Stimulated activated CD4-positive, alpha-beta T cell treated with anti-CD3 and anti-CD28 coated beads, Interleukin-4, amount 100 ng/mL, for 48 hours (primary cell): ENCODE measurements at regions not wholly inside any gene's neighbourhood (a gene's known extent, or its start where the extent isn't known, plus 50 kb on each side); places are given as distances from the start of the nearest gene placed in this dataset.
"Not testable (repeated sequence)": the region's sequence is repeated elsewhere in the genome, so short reads cannot be mapped to it uniquely, and the experiment has no call there.

Experiments
- DNase-seq, 2 donors: peaks; one replicate each; pipeline ENCODE4 v3.0.0-alpha.2; 2020; ENCODE audit warnings: low read depth in 2 of 2

DNA sequence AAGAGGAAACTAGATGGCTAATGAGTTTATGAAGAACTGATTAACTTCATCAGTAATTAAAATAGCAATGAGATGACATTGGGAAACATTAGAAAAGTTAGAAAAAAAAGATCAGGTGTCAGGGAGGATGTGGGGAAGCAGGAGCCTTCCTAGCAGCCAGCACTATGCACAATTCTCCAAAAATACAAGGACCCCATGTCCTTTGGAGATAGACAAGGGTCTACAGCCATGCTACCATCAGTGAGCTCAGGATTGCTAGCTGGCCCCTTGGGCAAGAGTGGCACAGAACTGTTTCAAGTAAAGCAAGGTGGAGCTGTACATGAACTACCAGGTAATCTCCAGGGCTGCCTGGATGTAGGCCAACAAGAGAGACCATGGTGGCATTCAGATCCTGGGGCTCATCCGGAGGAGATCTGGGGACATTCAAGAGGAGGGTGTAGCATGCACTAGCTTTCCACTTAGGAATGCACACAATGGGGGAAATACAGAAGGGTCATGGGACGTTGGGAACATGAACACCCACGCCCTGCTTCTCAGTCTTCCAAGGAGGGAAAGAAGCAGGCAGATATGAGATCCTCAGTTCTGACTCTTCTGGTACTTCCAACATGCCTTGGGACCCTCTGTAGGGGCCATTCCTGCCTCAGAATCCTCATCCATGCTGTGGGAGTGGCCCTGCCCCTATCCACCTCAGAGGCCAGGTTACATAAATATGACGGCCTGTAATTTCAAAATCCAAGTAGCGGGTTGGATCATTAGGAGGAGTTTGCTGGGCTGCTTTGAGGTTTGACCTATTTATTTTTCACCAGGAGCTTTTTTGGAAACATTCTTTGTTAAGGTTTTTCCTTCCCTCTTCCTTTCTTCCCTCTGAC lies 82.2 kb upstream of the HABP2 start:
- DNase-seq = no peak

DNA sequence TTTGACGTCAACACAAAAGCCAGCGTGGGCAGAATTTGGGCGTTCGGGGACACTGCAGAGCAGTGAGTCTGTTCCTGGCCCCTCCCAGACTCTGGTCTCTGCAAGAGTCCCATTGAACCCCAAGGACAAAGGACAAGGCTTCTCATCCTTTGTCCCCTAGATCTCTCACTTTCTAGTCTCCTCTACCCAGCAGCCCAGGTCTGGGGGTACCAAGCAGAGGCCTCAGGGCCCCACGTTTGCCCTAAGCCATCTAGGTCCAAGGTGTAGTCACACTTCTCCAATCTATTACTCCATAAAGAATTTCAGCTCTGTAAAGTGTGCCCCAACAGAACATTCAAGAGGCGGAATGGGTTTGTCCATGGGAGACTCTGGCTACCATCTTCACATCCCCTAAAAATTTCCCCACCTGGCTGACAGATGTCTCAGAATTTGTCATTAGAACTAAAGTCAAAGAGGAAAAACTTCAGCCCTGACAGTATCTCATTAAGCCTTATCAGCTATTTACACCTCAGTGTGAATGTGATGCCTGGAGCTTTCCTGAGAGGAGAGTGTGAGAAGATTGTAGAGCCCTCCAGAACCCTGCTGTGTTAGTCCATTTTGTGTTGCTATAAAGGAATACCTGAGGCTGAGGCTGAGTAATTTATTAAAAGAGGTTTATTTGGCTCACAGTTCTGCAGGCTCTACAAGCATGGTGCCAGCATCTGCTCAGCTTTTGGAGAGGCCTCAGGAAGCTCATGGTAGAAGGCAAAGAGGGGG lies 81.4 kb upstream of the HABP2 start:
- DNase-seq = no peak

DNA sequence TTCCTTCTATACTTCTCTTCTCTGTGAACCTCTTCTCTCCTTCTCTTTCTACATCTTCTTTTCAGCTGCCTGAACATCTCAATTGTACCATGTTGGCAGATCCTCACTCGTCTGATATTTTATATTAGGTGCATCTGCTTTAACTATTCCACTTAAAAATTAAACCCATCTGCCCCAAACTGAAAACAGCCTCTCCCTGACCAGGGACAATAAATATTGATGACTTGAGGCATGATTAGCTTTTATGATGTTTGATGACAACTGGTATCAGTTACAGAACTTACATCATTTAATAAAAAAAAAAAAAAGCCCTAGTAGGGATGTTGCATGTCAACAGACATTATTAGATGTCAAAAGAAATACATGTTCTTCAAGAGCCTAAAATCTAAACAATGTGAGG lies 79.8 kb upstream of the HABP2 start:
- no peak for DNase-seq

DNA sequence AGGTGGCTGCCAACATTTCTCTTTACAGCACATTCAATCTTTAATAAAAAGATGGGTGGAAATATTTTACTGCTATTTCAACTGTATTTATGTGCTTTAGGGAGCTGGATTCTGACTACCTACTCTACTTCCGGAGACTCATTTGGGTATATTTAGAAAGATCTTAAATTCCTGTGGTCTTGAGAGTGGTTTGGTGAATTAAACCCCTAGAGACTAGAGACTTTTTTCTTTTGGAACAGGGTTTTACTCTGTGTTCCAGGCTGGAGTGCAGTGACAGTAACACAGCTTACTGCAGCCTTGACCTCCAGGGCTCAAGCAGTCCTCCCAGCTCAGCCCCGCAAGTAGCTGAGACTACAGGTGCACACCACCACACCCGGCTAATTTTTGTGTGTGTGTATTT lies 79.0 kb upstream of the HABP2 start:
- no peak for DNase-seq

DNA sequence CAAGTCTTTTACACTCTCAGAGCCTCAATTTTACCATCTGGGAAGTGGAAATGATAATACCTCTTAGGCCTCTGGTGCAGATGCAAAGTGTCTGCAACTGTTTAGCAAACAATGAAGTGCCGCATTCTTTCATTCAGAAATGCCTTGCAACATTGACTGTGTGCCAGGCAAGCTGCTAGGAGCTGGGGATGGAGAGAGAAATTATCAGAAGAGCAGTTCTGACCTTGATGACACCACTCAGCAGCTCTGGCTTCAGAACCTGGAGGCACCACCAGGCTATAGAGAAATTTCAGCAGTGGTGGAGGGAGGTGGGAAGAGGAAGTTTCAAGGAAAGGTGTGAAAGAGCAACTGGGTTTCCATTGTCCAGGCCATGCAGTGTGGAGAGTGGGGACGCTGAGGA lies 78.1 kb upstream of the HABP2 start:
- no peak for DNase-seq

DNA sequence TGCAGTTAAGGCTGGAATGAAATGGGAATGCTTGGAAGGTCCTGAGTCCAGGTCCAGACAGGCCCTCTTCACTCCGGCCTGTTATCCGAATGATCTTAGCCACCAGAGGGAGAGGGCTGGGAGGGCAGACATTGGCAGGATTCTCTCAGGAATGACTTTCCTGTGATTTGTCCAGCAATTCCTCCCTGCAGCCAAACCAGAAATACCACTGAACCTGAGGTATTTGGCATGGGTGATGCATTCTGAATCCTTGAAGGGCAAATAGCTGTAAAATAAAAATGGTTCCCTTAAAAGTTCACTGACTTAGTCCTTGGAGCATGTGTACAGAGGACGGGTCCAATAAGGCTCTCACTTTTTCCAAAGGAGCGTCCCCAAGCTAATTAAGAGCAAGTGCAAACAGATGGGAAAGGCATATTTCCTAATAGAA lies 77.5 kb upstream of the HABP2 start:
- DNase-seq = no peak

DNA sequence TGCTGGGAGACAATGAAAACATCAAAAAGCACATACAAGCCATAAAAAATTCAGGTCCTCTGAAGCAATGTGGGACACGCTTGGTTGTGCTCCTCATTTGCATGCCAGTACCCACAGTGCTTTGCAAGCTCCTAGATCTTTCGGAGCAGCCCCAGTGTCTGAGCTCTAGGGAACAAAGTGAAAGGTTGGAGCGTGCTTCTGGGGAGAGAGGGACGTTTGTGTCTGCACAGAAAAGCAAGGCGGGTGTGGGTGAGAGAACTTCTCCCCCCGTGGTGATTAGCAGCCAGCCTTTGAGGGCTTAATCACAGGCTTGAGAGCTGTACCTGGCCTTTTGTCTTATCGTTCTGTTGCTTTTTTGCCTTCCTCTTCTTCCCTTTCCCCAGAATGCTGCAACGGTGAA lies 76.7 kb upstream of the HABP2 start:
- no peak for DNase-seq

DNA sequence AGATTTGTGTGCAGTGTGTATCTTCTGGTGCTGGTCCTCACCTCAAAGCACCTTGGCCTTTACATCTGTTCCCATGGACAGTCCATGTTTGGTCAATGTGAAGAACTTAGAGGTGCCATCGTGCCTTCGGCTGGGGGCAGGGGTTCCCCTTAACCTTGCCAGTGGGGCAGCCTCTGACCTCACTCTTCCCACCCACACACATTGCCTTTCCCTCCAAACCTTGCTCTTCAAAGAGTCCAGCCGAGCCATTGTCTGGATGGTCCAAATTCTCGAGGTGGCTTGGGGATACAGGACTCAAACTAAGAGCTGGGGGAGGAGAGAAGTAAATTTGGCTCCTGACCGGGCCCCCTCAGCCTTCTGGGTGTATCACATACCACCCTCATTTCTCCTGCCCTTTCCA lies 76.2 kb upstream of the HABP2 start:
- no peak for DNase-seq

DNA sequence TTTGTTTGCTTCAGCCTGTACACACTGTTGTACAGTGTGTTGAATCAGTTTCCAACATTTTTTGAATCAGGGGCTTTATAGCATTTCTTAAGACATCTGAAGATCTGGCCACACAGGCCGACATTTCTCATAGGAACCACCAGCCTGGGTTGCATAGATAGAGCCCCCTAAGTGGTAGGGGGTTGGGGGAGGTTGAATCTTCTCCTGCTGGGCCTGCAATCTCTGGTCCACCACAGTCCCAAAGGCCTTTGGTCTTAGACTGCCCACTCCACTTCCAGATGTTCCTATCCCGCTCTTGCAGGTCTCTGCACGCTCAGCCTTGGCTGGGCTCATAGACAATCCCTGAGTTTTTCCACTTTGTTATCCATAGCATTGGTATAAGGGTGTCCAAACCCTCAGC lies 75.4 kb upstream of the HABP2 start:
- DNase-seq = no peak

DNA sequence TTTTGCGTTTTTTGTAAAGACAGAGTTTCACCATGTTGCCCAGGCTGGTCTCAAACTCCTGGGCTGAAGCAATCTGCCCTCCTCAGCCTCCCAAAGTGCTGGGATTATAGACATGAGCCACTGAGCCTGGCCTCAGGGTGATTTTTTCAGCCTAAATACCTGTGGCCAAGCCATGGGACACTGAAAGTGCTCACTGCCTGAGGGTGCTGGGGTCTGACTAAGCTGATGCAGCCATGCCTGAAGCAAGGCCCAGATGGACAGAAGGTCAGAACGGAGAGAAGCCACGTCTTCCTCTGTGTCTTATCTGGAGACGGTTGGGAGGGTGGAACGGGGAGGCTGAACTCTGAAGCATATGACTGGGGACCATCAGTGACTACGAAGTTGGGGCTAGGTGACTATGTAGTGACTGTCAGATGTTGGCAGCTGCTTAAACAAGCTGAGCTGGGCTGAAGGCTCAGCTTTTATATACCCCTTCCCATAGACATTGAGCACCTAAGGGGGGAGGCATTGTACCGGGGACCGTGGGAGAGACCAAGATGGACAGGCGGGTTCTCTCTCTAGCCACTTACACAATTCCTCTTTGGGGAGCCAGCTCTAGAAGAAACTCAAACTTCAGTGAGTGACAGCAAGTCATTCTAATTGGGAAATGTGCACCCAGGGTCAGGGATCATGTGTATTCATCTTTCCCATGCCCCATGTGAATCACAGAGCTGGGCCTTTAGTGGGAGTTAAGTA lies 73.3 kb upstream of the HABP2 start:
- DNase-seq = no peak

DNA sequence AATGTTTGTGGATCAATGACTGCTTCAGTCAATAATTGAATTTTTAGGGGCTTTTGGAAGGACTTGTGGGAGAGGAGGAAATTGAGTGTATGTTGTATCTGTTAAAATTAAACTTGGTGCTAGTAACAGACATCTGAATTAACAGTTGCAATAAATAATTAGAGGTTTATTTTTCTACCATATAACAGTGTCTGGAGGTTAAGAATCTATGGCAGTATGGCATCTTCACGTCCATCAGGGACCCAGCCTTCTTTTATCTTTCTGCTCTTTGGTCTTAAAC lies 72.8 kb upstream of the HABP2 start:
- no peak for DNase-seq

DNA sequence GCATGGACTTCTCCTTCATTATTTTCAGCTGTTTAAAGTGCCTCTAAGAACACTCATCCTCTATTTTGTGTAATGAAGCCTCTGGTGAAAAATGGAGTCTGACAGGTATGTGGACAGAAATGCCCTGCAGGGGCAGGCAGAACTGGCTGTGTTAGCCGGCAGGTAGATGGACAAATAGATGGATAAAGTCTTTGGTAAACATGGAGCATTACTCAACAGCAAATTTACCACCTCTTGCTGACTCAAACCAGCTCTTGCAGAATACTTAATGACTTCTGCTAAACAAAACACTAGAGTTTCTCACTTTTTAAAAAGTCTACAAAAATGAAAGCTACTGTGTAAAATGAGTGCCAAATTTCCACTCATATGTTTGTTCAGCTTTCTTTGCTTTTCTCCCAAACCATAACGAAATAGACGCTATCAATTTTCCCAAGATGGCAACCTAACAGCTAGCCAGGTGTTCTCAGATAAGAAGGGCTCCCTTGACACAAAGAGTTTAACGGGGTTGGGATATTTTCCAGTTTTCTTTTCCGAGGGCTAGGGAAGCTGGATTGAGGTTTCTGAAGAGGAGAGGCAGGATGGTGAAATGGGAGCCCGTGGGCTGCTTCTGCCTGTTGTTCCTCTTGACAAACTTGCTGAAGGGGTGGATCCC lies 71.9 kb upstream of the HABP2 start:
- DNase-seq = no peak

DNA sequence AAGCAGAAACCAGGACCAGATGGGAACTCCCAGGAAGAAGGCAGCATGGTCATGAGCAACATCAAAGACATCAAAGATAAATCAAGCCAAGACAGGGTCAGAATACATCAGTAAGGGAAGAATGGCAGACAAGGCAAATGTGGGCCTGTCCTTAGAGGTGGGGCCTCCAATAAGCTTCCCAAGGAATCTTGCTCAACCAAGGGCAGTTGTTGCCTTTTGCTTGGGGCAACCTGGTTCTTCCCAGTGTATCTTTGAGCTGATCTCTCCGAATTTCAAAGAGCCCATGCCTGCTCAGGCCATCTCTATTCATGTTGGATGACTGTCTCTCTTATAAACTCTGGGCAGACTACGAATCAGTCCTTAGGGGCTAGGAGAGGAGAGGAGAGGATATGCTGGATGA lies 68.4 kb upstream of the HABP2 start:
- no peak for DNase-seq

DNA sequence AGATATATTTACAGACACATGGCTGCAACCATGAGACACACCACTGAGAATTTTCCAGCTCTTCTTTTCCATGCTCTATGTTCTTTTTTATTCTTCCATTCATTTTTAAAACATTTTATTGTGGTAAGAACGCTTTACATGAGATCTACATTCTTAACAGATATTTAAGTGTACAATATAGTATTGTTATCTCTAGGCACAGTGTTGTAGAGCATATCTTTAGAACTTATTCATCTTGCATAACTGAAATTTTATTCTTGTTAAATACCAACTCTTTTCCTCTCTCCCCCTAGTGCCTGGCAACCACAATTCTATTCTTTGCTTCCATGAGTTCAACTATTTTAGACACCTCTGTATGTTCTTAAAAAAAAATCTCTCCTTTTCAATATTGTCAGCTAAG lies 67.1 kb upstream of the HABP2 start:
- no peak for DNase-seq

DNA sequence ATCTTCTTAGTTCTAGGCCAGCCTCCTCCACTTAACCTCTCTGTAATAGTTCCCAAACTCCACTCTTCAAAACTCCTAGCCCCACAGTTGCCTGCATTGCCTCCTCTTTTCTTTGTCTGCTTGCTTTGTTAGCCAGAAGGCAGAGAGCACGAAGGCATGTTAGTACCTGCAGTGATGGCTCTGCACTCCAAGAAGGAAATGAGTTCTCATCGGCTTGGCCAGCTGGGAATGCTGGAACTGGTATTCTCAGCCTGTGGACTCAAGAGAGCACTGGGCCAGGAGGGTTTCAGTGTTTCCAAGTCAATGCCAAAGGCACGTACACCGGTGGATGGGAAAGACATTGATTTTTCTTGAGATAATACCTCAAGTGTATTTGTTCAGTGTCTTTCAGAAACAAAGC lies 66.3 kb upstream of the HABP2 start:
- no peak for DNase-seq

DNA sequence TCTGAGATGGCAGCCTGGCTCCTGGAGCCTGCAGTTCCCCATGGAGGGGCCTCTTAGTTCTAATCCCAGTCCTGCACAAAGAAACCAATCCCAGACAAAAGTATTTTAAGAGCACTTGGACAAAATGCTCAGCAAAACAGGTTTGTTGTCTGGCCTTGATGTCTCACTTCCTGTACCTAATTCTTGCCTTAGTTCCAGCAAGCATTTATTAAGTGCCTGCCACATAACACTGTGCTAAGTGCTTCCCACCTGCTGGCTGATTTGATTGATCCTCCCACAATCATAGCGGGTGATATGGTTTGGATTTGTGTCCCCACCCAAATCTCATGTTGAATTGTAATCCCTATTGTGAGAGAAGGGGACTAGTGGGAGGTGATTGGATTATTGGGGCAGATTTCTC lies 65.7 kb upstream of the HABP2 start:
- DNase-seq = no peak

DNA sequence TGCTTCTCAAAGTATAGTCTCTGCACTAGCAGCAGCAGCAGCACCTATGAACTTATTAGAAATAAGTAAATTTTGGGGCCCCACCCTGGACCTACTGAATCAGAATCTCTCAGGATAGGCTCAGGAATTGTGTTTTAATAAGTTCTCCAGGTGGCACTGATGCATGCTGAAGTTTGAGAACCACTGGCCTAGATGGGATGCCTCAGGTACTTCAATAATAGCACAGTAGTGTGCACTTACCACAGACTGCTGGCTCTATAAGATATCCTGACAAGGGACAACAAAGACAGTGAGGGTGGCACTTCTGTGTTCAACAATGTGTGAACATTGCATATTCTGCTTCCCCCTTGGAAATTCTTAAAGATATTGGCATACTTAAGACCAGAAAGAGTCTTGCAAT lies 64.7 kb upstream of the HABP2 start:
- DNase-seq = no peak

DNA sequence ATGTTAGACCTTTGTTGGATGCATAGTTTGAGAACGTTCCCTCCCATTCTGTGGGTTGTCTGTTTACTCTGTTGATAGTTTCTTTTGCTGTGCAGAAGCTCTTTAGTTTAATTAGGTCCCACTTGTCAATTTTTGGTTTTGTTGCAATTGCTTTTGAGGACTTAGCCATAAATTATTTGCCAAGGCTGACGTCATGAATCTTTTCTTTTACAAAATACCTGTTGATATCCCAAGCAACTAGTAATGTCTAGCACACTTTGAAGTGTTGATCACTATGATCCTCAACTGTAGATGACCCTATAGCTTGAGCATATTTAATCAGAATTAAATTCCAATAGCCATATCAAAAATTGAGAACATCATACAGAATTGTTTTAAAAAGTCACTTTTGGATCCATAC lies 63.3 kb upstream of the HABP2 start:
- DNase-seq = not testable (repeated sequence)

DNA sequence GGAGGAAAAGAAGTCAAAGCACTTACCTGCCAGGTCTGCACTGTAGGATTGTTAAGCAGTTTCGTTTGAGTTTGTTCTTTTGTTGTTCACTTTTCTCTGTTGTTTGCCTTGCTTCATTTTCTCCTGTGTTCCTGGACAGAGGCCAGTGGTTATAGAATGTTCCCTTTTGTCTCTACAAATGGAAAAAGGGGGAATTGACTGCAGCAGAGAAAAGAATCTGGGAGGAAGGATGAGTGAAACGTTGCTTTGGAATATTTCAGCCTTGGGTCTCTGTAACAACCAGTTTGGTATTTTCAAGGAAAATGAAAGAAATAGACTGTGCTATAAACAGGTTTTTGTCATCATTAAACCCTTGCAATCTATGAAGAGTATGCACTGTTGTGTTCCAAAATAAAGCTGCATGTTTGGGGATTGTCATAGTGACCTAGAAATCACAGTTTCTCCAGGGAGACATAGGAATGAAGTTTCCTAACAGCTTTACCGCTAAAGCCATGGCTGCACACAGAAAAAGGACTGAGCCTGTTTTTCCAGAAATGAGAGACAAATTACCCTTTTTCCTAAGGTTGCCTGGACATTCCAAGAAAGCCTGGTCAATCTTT lies 60.8 kb upstream of the HABP2 start:
- DNase-seq = no peak

DNA sequence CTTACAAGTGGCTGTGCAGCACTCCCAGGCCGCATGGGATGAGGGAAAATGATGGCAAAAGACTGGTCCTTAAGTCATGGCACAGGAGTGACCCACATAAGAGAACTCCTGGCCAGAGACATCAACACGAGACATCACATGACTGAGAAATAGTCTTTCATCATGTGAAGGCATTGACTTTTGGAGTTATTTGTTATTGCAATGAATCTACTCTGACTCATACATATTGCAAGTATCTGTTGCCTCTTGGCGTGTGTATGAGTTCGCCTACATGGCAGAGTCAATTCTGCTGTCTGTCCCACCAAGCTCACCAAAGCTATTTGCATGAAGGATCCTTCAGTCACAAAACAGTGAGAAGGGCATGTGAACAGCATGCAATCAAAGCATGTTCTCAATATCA lies 59.7 kb upstream of the HABP2 start:
- no peak for DNase-seq

DNA sequence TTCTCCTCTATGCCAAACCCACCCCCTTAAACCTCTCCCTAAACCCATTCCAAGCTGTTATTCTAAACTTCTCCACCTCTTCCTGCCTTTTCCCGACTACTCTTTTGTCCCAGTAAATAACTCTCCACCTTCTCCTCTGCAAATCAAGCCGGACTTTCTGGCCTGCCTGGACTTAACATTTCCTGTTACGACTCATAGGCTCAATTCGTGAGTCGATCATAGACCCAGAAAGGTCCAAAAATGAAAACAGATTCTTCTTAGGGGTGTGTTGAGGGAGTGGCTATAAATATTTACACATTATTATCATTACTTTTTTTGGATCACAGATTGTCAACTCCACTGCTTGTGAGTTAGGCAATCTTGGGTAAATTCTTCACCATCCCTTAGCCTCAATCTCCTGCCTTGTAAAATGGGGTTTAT lies 59.0 kb upstream of the HABP2 start:
- DNase-seq = no peak

DNA sequence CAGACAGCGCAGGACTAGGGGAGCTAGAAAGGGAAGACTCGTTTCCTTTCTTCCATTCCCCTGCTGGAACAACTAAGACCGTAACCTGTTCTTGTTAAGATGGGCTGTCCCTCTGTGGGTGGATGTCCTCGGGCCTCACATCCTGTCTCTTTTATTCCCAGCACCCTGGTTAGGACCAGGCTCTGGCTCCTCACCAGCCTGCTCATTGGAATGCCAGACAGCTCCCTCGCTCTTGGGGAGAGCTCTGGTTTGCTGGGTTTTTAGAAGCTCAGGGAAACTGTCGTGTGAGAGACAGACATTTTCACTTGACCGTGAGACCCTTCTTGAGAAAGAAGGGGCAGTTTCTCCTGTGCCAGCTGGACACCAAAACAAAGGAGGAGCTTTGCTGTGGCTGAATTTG lies 58.1 kb upstream of the HABP2 start:
- DNase-seq = no peak
